ENCODE measurements at regions not wholly inside any gene's neighbourhood (a gene's known extent, or its start where the extent isn't known, plus 50 kb on each side); places are given as distances from the start of the nearest gene placed in this dataset.
"Not testable (repeated sequence)": the region's sequence is repeated elsewhere in the genome, so short reads cannot be mapped to it uniquely, and the experiment has no call there.

DNA sequence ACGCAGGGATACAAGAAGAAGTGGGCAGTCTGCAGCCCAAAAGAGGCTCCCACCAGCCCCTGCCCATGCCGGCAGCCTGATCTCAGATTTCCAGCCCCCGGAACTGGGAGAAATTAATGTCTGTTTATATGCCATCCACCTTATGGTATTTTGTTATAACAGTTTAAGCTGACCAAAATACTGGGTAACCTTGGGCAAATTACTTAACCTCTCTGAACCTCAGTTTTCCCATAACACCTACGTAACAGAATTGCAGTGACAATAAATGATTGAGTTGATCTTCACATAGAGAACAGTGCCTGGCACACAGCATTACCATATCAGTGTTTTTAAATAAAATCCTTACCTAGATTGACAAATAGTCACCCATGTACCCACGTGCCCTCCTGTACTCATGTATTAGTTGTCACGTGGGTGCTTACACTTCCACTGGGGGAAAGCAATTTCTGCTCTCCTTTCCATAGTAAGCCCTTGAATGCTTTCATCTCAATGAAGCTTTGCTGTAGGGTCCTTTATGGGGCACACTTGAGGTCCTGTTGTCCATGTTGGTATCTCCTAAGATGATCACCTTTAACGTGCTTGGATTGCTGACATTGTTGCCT is 54.2 kb upstream of the PHF21A start:
- Mint-ChIP-seq H3K4me3 (ENCODE audit: unreplicated experiment) (no peak overlapping the region), H3K4me1 (ENCODE audit: low read depth) (no peaks in the 10 kb centered on the region), H3K27me3 (ENCODE audit: low read depth) (peaks cover 39% of the 10 kb centered on the region), H3K36me3 (ENCODE audit: low read depth) (peaks cover 4% of the 10 kb centered on the region), H3K9me3 (ENCODE audit: low read depth) (peaks cover 3% of the 10 kb centered on the region), H3K27ac (ENCODE audit: unreplicated experiment) (no peak overlapping the region)
- no peak for DNase-seq (ENCODE audit: low spot score)
- TF ChIP-seq, protein P1, sequence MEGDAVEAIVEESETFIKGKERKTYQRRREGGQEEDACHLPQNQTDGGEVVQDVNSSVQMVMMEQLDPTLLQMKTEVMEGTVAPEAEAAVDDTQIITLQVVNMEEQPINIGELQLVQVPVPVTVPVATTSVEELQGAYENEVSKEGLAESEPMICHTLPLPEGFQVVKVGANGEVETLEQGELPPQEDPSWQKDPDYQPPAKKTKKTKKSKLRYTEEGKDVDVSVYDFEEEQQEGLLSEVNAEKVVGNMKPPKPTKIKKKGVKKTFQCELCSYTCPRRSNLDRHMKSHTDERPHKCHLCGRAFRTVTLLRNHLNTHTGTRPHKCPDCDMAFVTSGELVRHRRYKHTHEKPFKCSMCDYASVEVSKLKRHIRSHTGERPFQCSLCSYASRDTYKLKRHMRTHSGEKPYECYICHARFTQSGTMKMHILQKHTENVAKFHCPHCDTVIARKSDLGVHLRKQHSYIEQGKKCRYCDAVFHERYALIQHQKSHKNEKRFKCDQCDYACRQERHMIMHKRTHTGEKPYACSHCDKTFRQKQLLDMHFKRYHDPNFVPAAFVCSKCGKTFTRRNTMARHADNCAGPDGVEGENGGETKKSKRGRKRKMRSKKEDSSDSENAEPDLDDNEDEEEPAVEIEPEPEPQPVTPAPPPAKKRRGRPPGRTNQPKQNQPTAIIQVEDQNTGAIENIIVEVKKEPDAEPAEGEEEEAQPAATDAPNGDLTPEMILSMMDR (IDR thresholded peaks at IDR 0.05): no peak

- peaks cover 42% of the 10 kb centered on the region for H3K27me3 Mint-ChIP-seq (ENCODE audit: low read depth)
- DNase-seq (ENCODE audit: low spot score); H3K4me3 Mint-ChIP-seq (ENCODE audit: unreplicated experiment); H3K4me1 Mint-ChIP-seq (ENCODE audit: low read depth); H3K36me3 Mint-ChIP-seq (ENCODE audit: low read depth); H3K9me3 Mint-ChIP-seq (ENCODE audit: low read depth); H3K27ac Mint-ChIP-seq (ENCODE audit: unreplicated experiment): not testable (repeated sequence)
Measured at GRCh38 chr11:46171693-46172092, 50.4 kb upstream of the PHF21A start.

Measured in chondrocyte (in vitro differentiated cells).